Keratinocyte (primary cell): ENCODE measurements at regions not wholly inside any gene's neighbourhood (a gene's known extent, or its start where the extent isn't known, plus 50 kb on each side); places are given as distances from the start of the nearest gene placed in this dataset.

Experiments
- EZH2 ChIP-seq: IDR thresholded peaks from one replicate; pipeline ENCODE4 v1.6.1; 2012; ENCODE audit warnings: inconsistent platforms, mild to moderate bottlenecking, low read length, moderate library complexity
- TF ChIP-seq, protein P1 (sequence below), 3 experiments: IDR thresholded peaks in 1 of 3; conservative IDR thresholded peaks in 1 of 3; optimal IDR thresholded peaks in 1 of 3; 2 replicates in 2 of 3; 3 replicates in 1 of 3; pipeline versions ENCODE3 to v1.5.1; 2011; ENCODE audit warnings: low read length in 3 of 3, mild to moderate bottlenecking in 3 of 3, moderate library complexity in 2 of 3, control low read depth in 1 of 3, inconsistent platforms in 1 of 3; ENCODE audit not compliant: insufficient read depth in 2 of 3; ENCODE audit errors: extremely low read depth in 1 of 3

GRCh38 chr1:177525176-177525575, 354.4 kb downstream of the BRINP2 start:
- TF ChIP-seq, protein P1, sequence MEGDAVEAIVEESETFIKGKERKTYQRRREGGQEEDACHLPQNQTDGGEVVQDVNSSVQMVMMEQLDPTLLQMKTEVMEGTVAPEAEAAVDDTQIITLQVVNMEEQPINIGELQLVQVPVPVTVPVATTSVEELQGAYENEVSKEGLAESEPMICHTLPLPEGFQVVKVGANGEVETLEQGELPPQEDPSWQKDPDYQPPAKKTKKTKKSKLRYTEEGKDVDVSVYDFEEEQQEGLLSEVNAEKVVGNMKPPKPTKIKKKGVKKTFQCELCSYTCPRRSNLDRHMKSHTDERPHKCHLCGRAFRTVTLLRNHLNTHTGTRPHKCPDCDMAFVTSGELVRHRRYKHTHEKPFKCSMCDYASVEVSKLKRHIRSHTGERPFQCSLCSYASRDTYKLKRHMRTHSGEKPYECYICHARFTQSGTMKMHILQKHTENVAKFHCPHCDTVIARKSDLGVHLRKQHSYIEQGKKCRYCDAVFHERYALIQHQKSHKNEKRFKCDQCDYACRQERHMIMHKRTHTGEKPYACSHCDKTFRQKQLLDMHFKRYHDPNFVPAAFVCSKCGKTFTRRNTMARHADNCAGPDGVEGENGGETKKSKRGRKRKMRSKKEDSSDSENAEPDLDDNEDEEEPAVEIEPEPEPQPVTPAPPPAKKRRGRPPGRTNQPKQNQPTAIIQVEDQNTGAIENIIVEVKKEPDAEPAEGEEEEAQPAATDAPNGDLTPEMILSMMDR (optimal IDR thresholded peaks at IDR 0.05 in 1 of 3, IDR thresholded peaks at IDR 0.05 in 1 of 3, conservative IDR thresholded peaks at IDR 0.05 in 1 of 3; ENCODE audit: extremely low read depth in 1 of 3, insufficient read depth in 2 of 3, low read length in 3 of 3), result no peak
- TF ChIP-seq EZH2, result no peak
